H1 (cell line): ENCODE measurements at regions not wholly inside any gene's neighbourhood (a gene's known extent, or its start where the extent isn't known, plus 50 kb on each side); places are given as distances from the start of the nearest gene placed in this dataset.

ENCODE experiments used
- CTCF ChIA-PET: fragments of 300-600 bp; sonication (Branson Sonifier 250); formaldehyde crosslinking; loops from one replicate; lab custom pipeline; 2021; ENCODE audit not compliant: partially characterized antibody; lab: Charles Lee
- POLR2A ChIA-PET: fragments of 300-600 bp; sonication (Branson Sonifier 250); formaldehyde crosslinking; loops from one replicate; lab custom pipeline; 2021; ENCODE audit warnings: inconsistent platforms; ENCODE audit not compliant: partially characterized antibody; lab: Charles Lee
- DNase-seq, 2 experiments: peaks; one replicate each; pipeline versions ENCODE4 v3.0.0 to v3.0.0-alpha.2; 2010 to 2022; ENCODE audit warnings: low spot score in 2 of 2, low read depth in 1 of 2, mixed read lengths in 1 of 2
- FAIRE-seq: peaks from 2 replicates; lab custom pipeline; 2011; peaks lifted over from hg19 to GRCh38; lab: Jason Lieb, UNC
- H2AFZ ChIP-seq: 2 replicates; pipeline ENCODE4 v1.8.1; 2012; ENCODE audit warnings: low read length, inconsistent platforms
- H2AK5ac ChIP-seq: 2 replicates; pipeline ENCODE4 v1.6.1; 2013; ENCODE audit warnings: low read depth, low read length
- H2BK120ac ChIP-seq: replicated peaks from 2 replicates; pipeline ENCODE3; 2013; ENCODE audit warnings: low read depth, low read length, inconsistent platforms
- H2BK12ac ChIP-seq: 2 replicates; pipeline ENCODE4 v1.6.1; 2013; ENCODE audit warnings: low read depth, low read length
- H2BK15ac ChIP-seq: 2 replicates; pipeline ENCODE4 v1.6.1; 2013; ENCODE audit warnings: low read length
- H2BK20ac ChIP-seq: 2 replicates; pipeline ENCODE4 v1.6.1; 2013; ENCODE audit warnings: low read length
- H2BK5ac ChIP-seq: 2 replicates; pipeline ENCODE4 v1.6.1; 2013; ENCODE audit warnings: low read depth, low read length
- H3K14ac ChIP-seq: 2 replicates; pipeline ENCODE4 v1.6.1; 2013; ENCODE audit warnings: inconsistent platforms; ENCODE audit not compliant: insufficient read length
- H3K18ac ChIP-seq: 2 replicates; pipeline ENCODE4 v1.6.1; 2013; ENCODE audit warnings: low read length; ENCODE audit errors: extremely low read depth
- H3K23ac ChIP-seq: 2 replicates; pipeline ENCODE4 v1.6.1; 2013; ENCODE audit warnings: inconsistent platforms; ENCODE audit not compliant: insufficient read length
- H3K23me2 ChIP-seq: 2 replicates; pipeline ENCODE4 v1.6.1; 2013; ENCODE audit warnings: low read depth, low read length
- H3K27ac ChIP-seq: 2 replicates; pipeline ENCODE4 v1.6.1; 2011; ENCODE audit warnings: low read depth, low read length, inconsistent platforms
- H3K27me3 ChIP-seq, 4 experiments: replicated peaks in 1 of 4; 1 replicate in 1 of 4; 2 replicates in 3 of 4; pipeline versions ENCODE4 v1.6.1 to v1.8.1; 2011 to 2013; ENCODE audit warnings: low read length in 3 of 4, mild to moderate bottlenecking in 3 of 4, inconsistent platforms in 2 of 4, mixed read lengths in 2 of 4, moderate library complexity in 1 of 4; ENCODE audit not compliant: control insufficient read depth in 3 of 4, insufficient read depth in 3 of 4; ENCODE audit errors: extremely low read depth in 1 of 4
- H3K36me3 ChIP-seq, 4 experiments: 2 replicates each; pipeline versions ENCODE4 v1.6.1 to v1.8.1; 2011 to 2013; ENCODE audit warnings: mild to moderate bottlenecking in 4 of 4, low read length in 3 of 4, moderate library complexity in 2 of 4, control low read depth in 1 of 4, inconsistent platforms in 1 of 4; ENCODE audit not compliant: insufficient read depth in 4 of 4, control insufficient read depth in 2 of 4
- H3K4ac ChIP-seq: replicated peaks from 2 replicates; pipeline ENCODE3; 2013; ENCODE audit warnings: low read length, low read depth, mixed read lengths, inconsistent platforms; ENCODE audit not compliant: insufficient read length
- H3K4me1 ChIP-seq, 4 experiments: replicated peaks in 1 of 4; 1 replicate in 1 of 4; 2 replicates in 3 of 4; pipeline versions ENCODE4 v1.6.1 to v1.8.1; 2011 to 2013; ENCODE audit warnings: low read length in 3 of 4, inconsistent platforms in 2 of 4, mixed read lengths in 1 of 4; ENCODE audit not compliant: insufficient read depth in 4 of 4, control insufficient read depth in 3 of 4
- H3K4me2 ChIP-seq, 2 experiments: 2 replicates each; pipeline versions ENCODE4 v1.6.1 to v1.8.1; 2011 to 2013; ENCODE audit warnings: low read depth in 2 of 2, low read length in 2 of 2, control low read depth in 1 of 2, inconsistent platforms in 1 of 2, mild to moderate bottlenecking in 1 of 2; ENCODE audit not compliant: insufficient read depth in 1 of 2
- H3K4me3 ChIP-seq, 4 experiments: fragments of 200-600, 300-600 bp in 1 of 4; sonication (generic), shearing (Covaris generic), sonication (Bioruptor Twin) in 1 of 4; 2 replicates each; pipeline versions ENCODE4 v1.5.1 to v1.8.1; 2011 to 2016; ENCODE audit warnings: low read length in 4 of 4, low read depth in 3 of 4, control low read depth in 2 of 4, inconsistent platforms in 2 of 4, mild to moderate bottlenecking in 2 of 4, mixed read lengths in 1 of 4, moderate library complexity in 1 of 4; ENCODE audit not compliant: insufficient read depth in 2 of 4; ENCODE audit errors: extremely low read depth in 1 of 4
- H3K56ac ChIP-seq: replicated peaks from 2 replicates; pipeline ENCODE3; 2013; ENCODE audit warnings: low read depth, mild to moderate bottlenecking, mixed read lengths, low read length, inconsistent platforms; ENCODE audit not compliant: insufficient read length
- H3K79me1 ChIP-seq: 2 replicates; pipeline ENCODE4 v1.6.1; 2013; ENCODE audit warnings: low read depth, low read length, control low read depth
- H3K79me2 ChIP-seq, 2 experiments: 2 replicates each; pipeline versions ENCODE4 v1.6.1 to v1.8.1; 2012 to 2013; ENCODE audit warnings: low read length in 2 of 2, mild to moderate bottlenecking in 2 of 2, inconsistent platforms in 1 of 2; ENCODE audit not compliant: insufficient read depth in 2 of 2, control insufficient read depth in 1 of 2
- H3K9ac ChIP-seq, 4 experiments: replicated peaks in 1 of 4; 1 replicate in 1 of 4; 2 replicates in 3 of 4; pipeline versions ENCODE4 v1.6.1 to v1.8.1; 2011 to 2013; ENCODE audit warnings: low read depth in 3 of 4, low read length in 3 of 4, control low read depth in 2 of 4, mild to moderate bottlenecking in 2 of 4, moderate library complexity in 2 of 4, inconsistent platforms in 1 of 4; ENCODE audit errors: extremely low read depth in 1 of 4
- H3K9me3 ChIP-seq, 2 experiments: 2 replicates each; pipeline versions ENCODE4 v1.6.1 to v1.8.1; 2012 to 2013; ENCODE audit warnings: mild to moderate bottlenecking in 2 of 2, moderate library complexity in 2 of 2, control low read depth in 1 of 2, inconsistent platforms in 1 of 2, low read depth in 1 of 2, low read length in 1 of 2, mixed read lengths in 1 of 2; ENCODE audit not compliant: insufficient read depth in 2 of 2
- H4K20me1 ChIP-seq, 2 experiments: replicated peaks in 1 of 2; 2 replicates each; pipeline versions ENCODE3 to v1.8.1; 2011 to 2013; ENCODE audit warnings: inconsistent platforms in 2 of 2, low read length in 2 of 2, mild to moderate bottlenecking in 1 of 2; ENCODE audit not compliant: insufficient read depth in 2 of 2, control insufficient read depth in 1 of 2
- H4K5ac ChIP-seq: 2 replicates; pipeline ENCODE4 v1.6.1; 2013; ENCODE audit warnings: low read length, low read depth, mixed read lengths, inconsistent platforms; ENCODE audit not compliant: insufficient read length
- H4K8ac ChIP-seq: 2 replicates; pipeline ENCODE4 v1.8.0; 2013; ENCODE audit warnings: mild to moderate bottlenecking, moderate library complexity, low read length, inconsistent platforms; ENCODE audit not compliant: insufficient read depth; ENCODE audit errors: extremely low read depth
- H4K91ac ChIP-seq: replicated peaks from 2 replicates; pipeline ENCODE3; 2013; ENCODE audit warnings: low read length, mixed read lengths, inconsistent platforms; ENCODE audit not compliant: insufficient read length
- ASH2L ChIP-seq: fragments of 200-600, 300-600 bp; sonication (generic); IDR thresholded peaks from one replicate; pipeline ENCODE4 v1.7.1; 2017; ENCODE audit warnings: low read length
- ATF3 ChIP-seq: IDR thresholded peaks from 2 replicates; pipeline ENCODE4 v1.6.1; 2011; ENCODE audit warnings: low read depth, mild to moderate bottlenecking, low read length; ENCODE audit not compliant: insufficient read depth
- CHD2 ChIP-seq: IDR thresholded peaks from 2 replicates; pipeline ENCODE4 v1.6.1; 2012; ENCODE audit warnings: low read length, improper control_type of control experiment
- EP300 ChIP-seq, 2 experiments: IDR thresholded peaks; 1 replicate in 1 of 2; 2 replicates in 1 of 2; pipeline ENCODE4 v1.6.1; 2011 to 2012; ENCODE audit warnings: low read depth in 2 of 2, low read length in 2 of 2, mild to moderate bottlenecking in 2 of 2, borderline replicate concordance in 1 of 2, inconsistent platforms in 1 of 2, moderate library complexity in 1 of 2
- EZH2 ChIP-seq: fragments of 200-600 bp; sonication (generic); IDR thresholded peaks from 2 replicates; pipeline ENCODE4 v1.7.1; 2012; ENCODE audit warnings: low read depth, mild to moderate bottlenecking, moderate library complexity, low read length, inconsistent platforms; ENCODE audit not compliant: severe bottlenecking
- HDAC6 ChIP-seq: IDR thresholded peaks from one replicate; pipeline ENCODE4 v1.7.1; 2012; ENCODE audit warnings: low read depth, mild to moderate bottlenecking, inconsistent platforms, low read length, moderate library complexity
- KDM5A ChIP-seq: fragments of 200-600 bp; IDR thresholded peaks from 2 replicates; pipeline ENCODE4 v1.7.1; 2012; ENCODE audit warnings: mild to moderate bottlenecking, low read length, inconsistent platforms, mixed read lengths
- MAX ChIP-seq: IDR thresholded peaks from 2 replicates; pipeline ENCODE4 v1.6.1; 2012; ENCODE audit warnings: inconsistent platforms
- POLR2A ChIP-seq, 2 experiments: IDR thresholded peaks; 1 replicate in 1 of 2; 2 replicates in 1 of 2; pipeline ENCODE4 v1.6.1; 2011; ENCODE audit warnings: low read depth in 2 of 2, low read length in 2 of 2, mild to moderate bottlenecking in 2 of 2; ENCODE audit errors: control extremely low read depth in 1 of 2
- POLR2AphosphoS5 ChIP-seq: IDR thresholded peaks from 2 replicates; pipeline ENCODE4 v1.6.1; 2011; ENCODE audit warnings: low read depth, low read length
- SP1 ChIP-seq: IDR thresholded peaks from 2 replicates; pipeline ENCODE4 v1.6.1; 2011; ENCODE audit warnings: low read depth, low read length
- SP2 ChIP-seq: IDR thresholded peaks from 2 replicates; pipeline ENCODE4 v1.6.1; 2012; ENCODE audit warnings: mild to moderate bottlenecking, low read length, inconsistent platforms
- SRF ChIP-seq: IDR thresholded peaks from 2 replicates; pipeline ENCODE4 v1.6.1; 2011; ENCODE audit warnings: mild to moderate bottlenecking, low read depth, low read length, moderate library complexity
- TEAD4 ChIP-seq: IDR thresholded peaks from 2 replicates; pipeline ENCODE4 v1.6.1; 2012; ENCODE audit warnings: low read depth, low read length, inconsistent platforms, mixed read lengths
- YY1 ChIP-seq: IDR thresholded peaks from 2 replicates; pipeline ENCODE4 v1.6.1; 2011; ENCODE audit warnings: low read depth, mild to moderate bottlenecking, low read length
- WGBS, 2 experiments: shearing (Covaris generic) in 1 of 2; methylation state at CpG; one replicate each; pipeline versions ENCODE4 v1.1.6 to v1.1.7; 2013 to 2015; ENCODE audit warnings: low lambda C conversion rate in 2 of 2, mixed read lengths in 2 of 2, inconsistent platforms in 1 of 2, low coverage in 1 of 2, missing lambda C conversion rate in 1 of 2; ENCODE audit not compliant: insufficient replicate concordance in 2 of 2, insufficient coverage in 1 of 2, insufficient read length in 1 of 2; ENCODE audit errors: extremely low coverage in 1 of 2, missing lambda C conversion rate in 1 of 2; 5-methylcytosine and 5-hydroxymethylcytosine counted together

DNA sequence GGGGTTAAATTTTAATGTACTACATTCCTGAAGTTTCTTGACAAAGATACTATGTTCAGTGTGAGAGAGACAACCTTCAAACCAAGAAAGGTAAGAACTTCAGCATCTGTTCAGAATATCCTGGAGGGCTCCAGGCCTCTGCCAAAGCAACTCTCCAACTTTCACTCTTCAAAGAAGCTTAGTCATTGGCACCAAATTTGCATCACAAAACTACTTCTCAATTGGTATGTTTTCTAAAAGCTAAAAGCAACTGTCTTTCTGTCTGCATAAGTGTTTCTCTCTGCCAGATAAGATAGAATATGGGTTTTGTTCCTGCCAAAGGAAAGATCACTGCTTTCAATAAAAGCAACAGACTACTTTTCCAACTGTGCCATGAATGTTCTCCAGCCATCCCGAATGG, 187.4 kb downstream of the SUCLA2 start:
- no peak overlapping the region for H3K27ac ChIP-seq
- H3K23me2 ChIP-seq = no peaks in the 10 kb centered on the region
- H2AFZ ChIP-seq = no peak overlapping the region
- H3K4me2 ChIP-seq = peak overlapping the region in 1 of 2 experiments; percentile 9; a peak in 2 of 4 replicates
- no peak overlapping the region for H3K14ac ChIP-seq
- no peaks in the 10 kb centered on the region for H4K20me1 ChIP-seq
- H4K8ac ChIP-seq = no peak overlapping the region
- no peak overlapping the region for H2BK12ac ChIP-seq
- H2BK20ac ChIP-seq = 0 out of 2 replicates have a peak overlapping the region, but pooled peaks have one; percentile 24
- H3K9me3 ChIP-seq = no peaks in the 10 kb centered on the region
- no peak overlapping the region for H3K9ac ChIP-seq
- ChIA-PET POLR2A (no interaction called here), CTCF (interaction anchor here (0.7 to 1.8 kb wide), 5 partner anchors 9 to 119 kb away, joined by 3 to 5 read pairs (median 5); no protein-coding TSS in a partner anchor)
- H4K5ac ChIP-seq = no peak overlapping the region
- WGBS, 2 experiments = 79% methylated on average over 1 of the region's 1 CpG; no CpG with 5 or more reads in 1 of the 2 experiments
- H3K18ac ChIP-seq = no peak overlapping the region
- no peak for DNase-seq
- no peaks in the 10 kb centered on the region for H3K27me3 ChIP-seq
- peaks cover 0 to 15% (median 9%) of the 10 kb centered on the region in 4 experiments; a peak in 3 of 7 replicates for H3K4me1 ChIP-seq
- no peak overlapping the region for H2BK120ac ChIP-seq
- no peak for FAIRE-seq
- no peaks in the 10 kb centered on the region for H3K79me2 ChIP-seq
- no peak overlapping the region for H2BK15ac ChIP-seq
- no peak overlapping the region for H4K91ac ChIP-seq
- H3K56ac ChIP-seq = no peak overlapping the region
- H2AK5ac ChIP-seq = no peak overlapping the region
- no peak overlapping the region for H3K23ac ChIP-seq
- H3K36me3 ChIP-seq = no peaks in the 10 kb centered on the region
- no peak overlapping the region; a peak in 1 of 8 replicates for H3K4me3 ChIP-seq
- H2BK5ac ChIP-seq = no peak overlapping the region
- H3K79me1 ChIP-seq = no peaks in the 10 kb centered on the region
- H3K4ac ChIP-seq = no peak overlapping the region
- TF ChIP-seq KDM5A (no peak), MAX (no peak), POLR2A (IDR thresholded peaks at IDR 0.05; ENCODE audit: control extremely low read depth in 1 of 2, low read depth in 2 of 2, low read length in 2 of 2) (no peak), ASH2L (no peak), ATF3 (no peak), HDAC6 (no peak), SRF (no peak), SP2 (no peak), CHD2 (no peak), SP1 (no peak), YY1 (no peak), EZH2 (no peak), TEAD4 (no peak), POLR2AphosphoS5 (no peak), EP300 (IDR thresholded peaks at IDR 0.05; ENCODE audit: borderline replicate concordance in 1 of 2, low read depth in 2 of 2, low read length in 2 of 2) (no peak)
